Suppressor macrophage treated with lipopolysaccharide for 4 hours (primary cell): ENCODE measurements at regions not wholly inside any gene's neighbourhood (a gene's known extent, or its start where the extent isn't known, plus 50 kb on each side); places are given as distances from the start of the nearest gene placed in this dataset.
"Not testable (repeated sequence)": the region's sequence is repeated elsewhere in the genome, so short reads cannot be mapped to it uniquely, and the experiment has no call there.

Source experiments
- DNase-seq: peaks from one replicate; pipeline ENCODE4 v3.0.0-alpha.2; 2020

DNA sequence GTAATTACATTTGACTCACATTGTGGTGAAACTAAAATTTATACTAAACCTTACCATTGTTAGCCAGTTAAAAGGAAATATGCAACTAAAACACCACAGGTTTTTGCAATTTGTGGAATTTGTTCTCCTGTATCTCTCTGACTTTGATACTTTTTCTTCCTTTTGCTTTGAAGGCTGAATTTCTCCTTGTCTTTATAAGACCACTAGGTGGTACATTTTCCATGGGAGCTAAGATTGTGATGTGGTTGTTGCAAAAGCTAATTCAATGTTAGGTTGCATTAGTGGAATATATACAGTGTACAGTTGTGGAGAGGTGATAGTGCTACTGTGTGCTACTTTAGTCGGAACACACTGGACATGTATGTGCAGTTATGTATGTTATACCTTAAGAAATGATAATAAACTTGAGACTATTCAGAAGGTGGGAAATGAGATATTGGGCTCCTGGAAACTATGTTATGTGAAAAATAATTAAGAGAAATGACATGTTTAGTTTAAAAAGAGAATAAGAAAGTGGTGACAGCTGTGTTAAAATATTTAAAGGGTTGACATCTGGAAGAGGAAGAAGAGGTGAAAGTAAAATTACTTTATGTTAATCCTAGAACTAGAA is 70.3 kb downstream of the ARL9 start:
- peak; percentile 31 for DNase-seq

- DNase-seq = not testable (repeated sequence)
These were observed 86.8 kb downstream of the ARL9 start for GRCh38 chr4:56592417-56592816.
